ENCODE measurements at regions not wholly inside any gene's neighbourhood (a gene's known extent, or its start where the extent isn't known, plus 50 kb on each side); places are given as distances from the start of the nearest gene placed in this dataset.

DNA sequence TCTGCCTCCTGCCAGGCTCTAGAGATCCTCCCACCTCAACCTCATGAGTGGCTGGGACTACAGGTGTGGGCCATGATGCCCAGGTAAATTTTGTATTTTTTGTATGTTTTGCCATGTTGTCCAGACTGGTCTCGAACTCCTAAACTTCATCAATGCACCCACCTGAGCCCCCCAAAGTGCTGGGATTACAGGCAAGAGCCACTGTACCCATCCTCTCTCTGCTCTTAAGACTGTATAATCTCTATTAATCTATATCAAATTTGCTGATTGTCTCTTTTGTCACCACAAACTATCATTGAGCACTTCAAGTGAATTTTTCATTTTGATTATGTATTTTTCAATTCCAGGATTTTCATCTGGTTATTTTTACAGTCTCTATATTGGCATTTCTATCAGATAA is 440.3 kb downstream of the NOVA1 start:
- H3K9me3 Mint-ChIP-seq = peaks cover 29% of the 10 kb centered on the region
- H3K27me3 Mint-ChIP-seq = no peaks in the 10 kb centered on the region
- ATAC-seq (no peak), DNase-seq (no peak)
- H3K27ac Mint-ChIP-seq = no peak overlapping the region
- H3K4me3 Mint-ChIP-seq = no peak overlapping the region
- no peaks in the 10 kb centered on the region for H3K4me1 Mint-ChIP-seq
- H3K36me3 Mint-ChIP-seq (ENCODE audit: low read depth) = no peaks in the 10 kb centered on the region

DNA sequence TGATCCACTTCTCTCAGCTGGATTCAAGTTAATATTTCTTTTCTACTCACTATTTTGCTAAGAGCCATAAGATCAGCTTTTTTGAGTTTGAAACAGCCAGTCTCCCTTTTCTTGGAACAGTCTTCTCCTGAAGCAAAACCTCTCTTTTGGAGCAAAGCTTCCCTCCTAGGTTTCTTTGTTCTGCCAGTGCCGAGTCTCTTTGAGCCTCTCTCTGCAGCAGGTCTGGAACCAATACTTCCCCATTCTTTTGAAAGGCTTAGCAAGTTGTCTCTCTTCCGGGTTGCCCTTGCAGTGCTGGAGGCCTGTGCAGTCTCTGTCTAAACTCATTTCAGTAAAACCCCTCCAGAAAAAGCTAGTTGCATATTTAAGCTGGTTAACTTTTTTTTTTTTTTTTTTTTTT is 454.8 kb downstream of the NOVA1 start:
- no peak overlapping the region for H3K4me3 Mint-ChIP-seq

DNA sequence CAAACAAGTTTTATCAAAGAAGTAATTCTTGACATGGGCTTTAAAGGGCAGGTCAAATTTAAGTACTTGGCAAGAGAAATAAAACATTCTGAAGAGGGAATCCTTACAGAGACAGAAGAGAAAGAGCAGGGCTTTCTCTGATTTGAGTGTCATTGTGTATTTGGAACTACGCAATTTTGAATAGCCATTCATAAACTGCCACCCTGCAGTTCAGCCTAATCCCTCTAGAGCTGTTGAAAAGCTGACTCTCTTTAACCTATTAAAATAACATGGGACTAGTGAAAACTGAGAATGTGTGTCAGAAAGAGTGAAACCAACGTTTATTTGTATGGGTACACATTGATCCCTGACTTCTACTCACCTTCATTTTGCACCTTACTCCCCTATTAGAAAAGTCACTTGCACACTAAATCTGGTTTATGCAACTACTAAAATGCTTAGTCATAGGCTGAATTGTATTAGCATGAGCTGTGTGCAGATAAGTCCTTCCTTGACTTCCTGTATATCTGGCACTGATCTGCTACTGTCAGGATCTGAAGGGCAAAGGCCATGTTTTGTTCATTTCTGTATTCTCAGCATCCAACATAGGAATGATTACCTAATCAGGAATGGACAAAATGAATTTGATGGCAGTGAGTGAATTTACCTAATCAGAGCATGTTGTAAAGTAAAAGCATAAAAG is 458.9 kb downstream of the NOVA1 start:
- Mint-ChIP-seq H3K4me1 (no peaks in the 10 kb centered on the region), H3K4me3 (no peak overlapping the region), H3K36me3 (ENCODE audit: low read depth) (no peaks in the 10 kb centered on the region), H3K9me3 (peaks cover 14% of the 10 kb centered on the region), H3K27ac (no peak overlapping the region), H3K27me3 (no peaks in the 10 kb centered on the region)
- no peak for DNase-seq
- no peak for ATAC-seq

More for the DNA sequence above, 454.8 kb downstream of the NOVA1 start:
- Mint-ChIP-seq H3K9me3 (peaks cover 4% of the 10 kb centered on the region), H3K36me3 (ENCODE audit: low read depth) (no peaks in the 10 kb centered on the region), H3K27ac (no peak overlapping the region), H3K27me3 (no peaks in the 10 kb centered on the region), H3K4me1 (no peaks in the 10 kb centered on the region)
- DNase-seq (no peak), ATAC-seq (no peak)

DNA sequence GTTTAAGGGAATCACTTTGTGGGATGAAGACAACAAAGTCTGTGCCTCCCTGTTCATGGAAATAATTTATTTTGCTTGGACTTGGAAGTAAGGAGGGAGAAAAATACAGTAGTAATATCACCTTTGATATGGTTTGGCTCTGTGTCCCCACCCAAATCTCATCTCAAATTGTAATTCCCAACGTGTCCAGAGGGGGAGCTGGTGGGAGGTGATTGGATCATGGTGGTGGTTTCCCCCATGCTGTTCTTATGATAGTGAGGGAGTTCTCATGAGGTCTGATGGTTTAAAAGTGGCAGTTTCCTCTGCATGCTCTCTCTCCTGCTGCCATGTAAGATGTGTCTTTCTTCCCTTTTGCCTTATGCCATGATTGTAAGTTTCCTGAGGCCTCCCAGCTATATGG is 460.7 kb downstream of the NOVA1 start:
- H3K27ac Mint-ChIP-seq = no peak overlapping the region
- no peak overlapping the region for H3K4me3 Mint-ChIP-seq
- no peaks in the 10 kb centered on the region for H3K4me1 Mint-ChIP-seq
- H3K9me3 Mint-ChIP-seq = peaks cover 14% of the 10 kb centered on the region
- DNase-seq (no peak), ATAC-seq (no peak)
- no peaks in the 10 kb centered on the region for H3K36me3 Mint-ChIP-seq (ENCODE audit: low read depth)
- H3K27me3 Mint-ChIP-seq = no peaks in the 10 kb centered on the region

DNA sequence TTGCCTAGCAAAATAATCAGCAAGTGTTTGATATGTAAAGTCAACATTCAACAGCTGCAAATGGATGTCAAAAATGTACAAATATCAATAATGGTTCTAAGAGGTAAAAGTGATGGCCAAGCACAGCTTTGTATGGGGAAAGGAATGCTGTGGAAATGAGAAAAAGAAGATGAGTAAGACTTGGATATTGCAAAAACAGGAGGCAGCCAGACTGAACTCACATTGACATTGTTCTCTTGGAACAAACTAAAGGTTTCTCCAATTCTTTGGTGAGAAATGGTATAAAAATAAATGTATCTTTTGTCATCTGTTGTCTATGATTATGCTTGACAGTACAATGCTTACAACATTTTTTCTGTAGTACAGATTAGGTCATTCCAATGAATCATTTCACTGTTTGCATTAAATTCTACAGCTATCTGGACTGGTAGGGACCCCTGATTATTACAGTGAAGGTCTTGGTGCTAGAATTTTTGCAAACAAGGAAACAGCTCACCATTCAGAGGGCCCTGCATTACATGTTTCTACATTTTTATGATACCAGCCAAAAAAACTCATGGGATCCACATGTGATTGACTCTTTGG is 465.7 kb downstream of the NOVA1 start:
- Mint-ChIP-seq H3K27me3 (no peaks in the 10 kb centered on the region), H3K4me1 (no peaks in the 10 kb centered on the region), H3K4me3 (no peak overlapping the region), H3K27ac (no peak overlapping the region), H3K9me3 (peaks cover 7% of the 10 kb centered on the region), H3K36me3 (ENCODE audit: low read depth) (no peaks in the 10 kb centered on the region)
- no peak for DNase-seq
- no peak for ATAC-seq

DNA sequence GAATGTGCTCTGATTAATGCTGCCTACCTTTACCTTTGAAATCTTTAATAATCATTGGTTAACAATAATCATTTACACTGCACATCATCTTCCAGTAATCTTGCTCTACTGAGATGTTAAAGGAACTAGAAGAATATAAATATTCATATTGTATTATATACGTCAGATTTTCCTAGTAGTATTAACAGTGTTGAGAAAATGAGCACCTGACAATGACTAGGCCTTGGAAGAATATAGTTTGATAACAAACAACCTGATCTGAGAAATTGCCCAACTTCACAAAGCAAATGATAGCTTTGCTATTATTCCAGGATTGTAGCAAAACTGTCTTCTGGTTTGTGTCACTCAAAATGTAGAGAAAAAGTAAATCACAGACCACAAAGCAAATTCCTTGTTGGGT is 467.1 kb downstream of the NOVA1 start:
- peaks cover 6% of the 10 kb centered on the region for H3K9me3 Mint-ChIP-seq
- H3K27ac Mint-ChIP-seq = no peak overlapping the region
- ATAC-seq = no peak
- no peaks in the 10 kb centered on the region for H3K27me3 Mint-ChIP-seq
- no peaks in the 10 kb centered on the region for H3K4me1 Mint-ChIP-seq
- H3K4me3 Mint-ChIP-seq = no peak overlapping the region
- no peak for DNase-seq
- H3K36me3 Mint-ChIP-seq (ENCODE audit: low read depth) = no peaks in the 10 kb centered on the region

DNA sequence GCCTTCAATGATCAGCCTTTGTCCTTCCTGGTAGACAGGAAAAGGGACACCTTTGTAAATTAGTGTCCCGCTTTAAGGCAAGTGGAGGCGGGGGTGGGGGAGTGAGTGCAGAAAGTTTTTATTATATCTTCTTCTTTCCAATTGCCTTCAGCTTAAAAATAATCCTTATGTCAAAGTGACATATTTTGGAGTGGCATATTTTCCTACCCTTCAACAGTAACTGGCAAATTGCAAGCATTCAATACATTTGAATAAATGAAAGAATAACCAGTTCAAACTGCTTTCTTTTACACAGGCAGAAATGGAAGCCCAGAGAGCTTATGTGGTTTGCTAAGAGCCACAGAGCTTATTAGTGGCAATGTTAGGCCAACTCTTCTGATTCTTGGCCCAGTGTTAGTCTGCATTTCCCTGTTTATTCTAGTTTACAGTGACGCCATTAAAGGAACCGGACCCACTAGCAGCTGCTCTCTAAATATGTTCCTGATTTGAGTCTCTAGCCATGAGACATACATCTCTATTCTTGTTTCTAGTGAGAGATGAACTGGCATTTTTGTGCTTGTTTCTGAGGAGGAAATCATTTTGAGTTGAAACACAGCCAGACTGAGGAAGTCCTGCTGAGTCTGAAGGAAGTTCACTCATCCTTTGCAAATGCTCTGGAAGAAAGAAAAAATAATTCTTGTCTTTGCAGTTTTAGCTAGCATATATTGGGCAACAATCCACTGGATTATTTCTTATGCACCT is 468.7 kb downstream of the NOVA1 start:
- no peak for DNase-seq
- Mint-ChIP-seq H3K27me3 (no peaks in the 10 kb centered on the region), H3K4me1 (no peaks in the 10 kb centered on the region), H3K27ac (no peak overlapping the region), H3K36me3 (ENCODE audit: low read depth) (no peaks in the 10 kb centered on the region), H3K4me3 (no peak overlapping the region), H3K9me3 (peaks cover 6% of the 10 kb centered on the region)
- ATAC-seq = no peak

DNA sequence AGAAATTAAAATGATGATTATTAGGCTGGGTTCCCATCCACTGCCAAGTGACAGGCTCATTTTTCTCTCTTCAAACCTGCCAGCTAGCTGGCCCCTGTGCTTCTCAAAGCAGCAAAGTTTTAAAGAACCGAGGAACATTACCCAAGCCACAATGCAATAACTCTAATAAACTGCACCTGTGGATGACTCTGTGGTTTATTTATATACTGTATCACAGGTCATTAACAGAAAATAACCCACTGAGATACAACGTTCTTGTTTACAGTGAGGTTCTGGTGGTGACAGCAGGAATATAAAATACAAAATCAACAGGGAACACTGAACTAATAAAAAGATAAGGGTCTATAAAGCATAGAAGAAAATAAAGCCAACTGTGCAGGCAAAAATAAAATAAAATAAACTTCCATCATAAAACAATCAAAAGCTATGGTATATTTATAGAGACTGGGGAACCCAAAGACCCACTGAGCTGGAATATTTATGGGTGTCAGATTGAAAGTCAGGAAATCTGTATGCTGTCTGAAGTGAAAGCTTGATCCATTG is 472.9 kb downstream of the NOVA1 start:
- Mint-ChIP-seq H3K27me3 (no peaks in the 10 kb centered on the region), H3K36me3 (ENCODE audit: low read depth) (no peaks in the 10 kb centered on the region), H3K4me1 (no peaks in the 10 kb centered on the region), H3K4me3 (no peak overlapping the region), H3K9me3 (peaks cover 19% of the 10 kb centered on the region), H3K27ac (no peak overlapping the region)
- DNase-seq (no peak), ATAC-seq (no peak)

DNA sequence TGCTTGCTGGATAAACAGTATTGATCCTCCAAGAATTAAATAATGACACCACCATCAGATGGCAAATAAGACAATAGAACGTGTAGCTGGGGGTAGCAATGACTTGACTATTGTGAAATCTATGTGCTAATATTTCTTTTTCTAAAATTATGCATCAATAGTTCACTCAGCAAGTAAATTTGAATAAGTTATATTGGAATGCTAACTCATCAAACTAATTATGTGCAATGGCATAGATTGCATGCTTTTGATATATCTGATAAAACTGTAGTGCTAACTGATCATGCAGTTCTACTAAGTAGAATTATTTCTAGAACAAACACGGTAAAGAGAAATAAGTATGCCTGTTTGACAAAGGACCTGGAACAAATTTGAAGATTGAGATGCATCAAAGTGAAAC is 474.4 kb downstream of the NOVA1 start:
- H3K27ac Mint-ChIP-seq = no peak overlapping the region
- no peaks in the 10 kb centered on the region for H3K4me1 Mint-ChIP-seq
- no peaks in the 10 kb centered on the region for H3K27me3 Mint-ChIP-seq
- no peak for DNase-seq
- H3K9me3 Mint-ChIP-seq = peaks cover 19% of the 10 kb centered on the region
- H3K4me3 Mint-ChIP-seq = no peak overlapping the region
- H3K36me3 Mint-ChIP-seq (ENCODE audit: low read depth) = no peaks in the 10 kb centered on the region
- ATAC-seq = no peak

DNA sequence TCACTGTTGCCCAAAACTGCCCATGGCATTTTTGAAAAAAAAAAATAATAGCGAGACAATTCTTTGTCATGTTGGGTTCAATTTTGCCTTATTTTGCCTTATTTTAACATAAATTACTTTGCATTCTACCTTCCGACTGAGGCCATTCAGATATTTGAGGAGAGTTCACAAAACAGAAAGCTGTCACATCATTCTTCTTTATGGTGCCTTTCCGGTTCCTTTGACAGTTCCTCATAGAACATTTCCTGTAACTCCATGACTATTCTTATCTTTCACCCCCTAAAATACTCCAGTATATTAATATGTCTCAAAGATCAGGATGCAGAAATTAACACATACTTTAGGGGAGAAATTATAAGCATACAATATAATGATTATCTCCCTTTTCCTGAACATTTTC is 476.7 kb downstream of the NOVA1 start:
- H3K27me3 Mint-ChIP-seq = no peaks in the 10 kb centered on the region
- H3K9me3 Mint-ChIP-seq = peaks cover 21% of the 10 kb centered on the region
- DNase-seq (no peak), ATAC-seq (no peak)
- no peak overlapping the region for H3K4me3 Mint-ChIP-seq
- no peaks in the 10 kb centered on the region for H3K4me1 Mint-ChIP-seq
- no peaks in the 10 kb centered on the region for H3K36me3 Mint-ChIP-seq (ENCODE audit: low read depth)
- no peak overlapping the region for H3K27ac Mint-ChIP-seq

DNA sequence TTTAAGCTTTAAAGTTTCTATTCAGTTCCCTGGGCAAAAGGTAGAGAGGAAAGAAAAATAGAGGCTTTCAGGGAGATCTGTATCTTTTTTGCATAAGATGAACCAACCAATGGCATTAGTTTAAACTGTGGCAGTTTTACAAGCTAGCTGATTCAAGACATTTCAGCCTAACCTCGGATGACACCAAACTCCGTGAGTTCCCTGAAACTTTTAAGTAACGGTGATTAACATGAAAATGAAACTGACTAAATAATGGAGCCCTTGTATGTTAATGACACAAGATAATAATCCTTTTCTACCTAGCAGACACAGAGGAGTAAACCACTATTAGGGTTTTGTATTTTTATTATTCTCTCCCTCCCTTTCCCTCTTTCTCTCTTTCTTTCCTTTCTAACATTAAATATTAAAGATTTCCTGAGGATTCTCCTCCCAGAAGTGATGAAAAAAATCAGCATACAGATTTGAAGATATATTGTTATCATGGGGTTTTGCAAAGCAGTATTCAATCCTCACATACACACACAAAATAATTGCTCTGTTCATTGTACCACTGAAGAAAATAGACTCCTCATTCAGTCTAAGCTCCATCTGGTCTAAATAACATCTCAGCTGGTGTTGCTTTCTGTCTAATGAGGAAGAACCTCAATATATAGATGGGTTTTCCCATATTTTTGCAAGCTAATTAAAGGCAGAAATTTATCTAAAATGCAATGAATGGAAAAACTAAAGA is 483.8 kb downstream of the NOVA1 start:
- ATAC-seq = no peak
- Mint-ChIP-seq H3K27ac (no peak overlapping the region), H3K27me3 (no peaks in the 10 kb centered on the region), H3K36me3 (ENCODE audit: low read depth) (no peaks in the 10 kb centered on the region), H3K9me3 (peaks cover 8% of the 10 kb centered on the region), H3K4me1 (no peaks in the 10 kb centered on the region), H3K4me3 (no peak overlapping the region)
- DNase-seq = no peak

DNA sequence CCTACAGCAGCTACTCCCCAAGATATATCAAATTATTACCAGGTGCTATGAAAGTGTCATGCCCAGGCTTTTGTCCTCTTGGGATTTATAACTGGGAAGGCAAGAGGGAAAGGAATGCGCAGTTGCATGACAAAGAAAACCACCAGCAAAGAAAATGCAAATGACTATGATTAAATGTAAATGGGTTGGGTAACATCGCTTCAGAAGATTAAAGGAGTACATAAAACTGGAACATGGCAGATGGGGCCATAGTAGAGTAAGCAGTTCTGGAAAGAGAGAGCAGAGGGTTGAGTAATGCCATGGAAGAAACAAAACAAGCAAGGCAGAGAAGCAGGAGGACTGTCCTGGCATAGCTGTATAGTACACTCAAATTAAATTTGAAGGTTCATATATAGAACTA is 493.1 kb downstream of the NOVA1 start:
- Mint-ChIP-seq H3K27me3 (no peaks in the 10 kb centered on the region), H3K4me3 (no peak overlapping the region), H3K36me3 (ENCODE audit: low read depth) (peaks cover 1% of the 10 kb centered on the region), H3K27ac (no peak overlapping the region), H3K9me3 (peaks cover 25% of the 10 kb centered on the region), H3K4me1 (no peaks in the 10 kb centered on the region)
- DNase-seq (no peak), ATAC-seq (no peak)

DNA sequence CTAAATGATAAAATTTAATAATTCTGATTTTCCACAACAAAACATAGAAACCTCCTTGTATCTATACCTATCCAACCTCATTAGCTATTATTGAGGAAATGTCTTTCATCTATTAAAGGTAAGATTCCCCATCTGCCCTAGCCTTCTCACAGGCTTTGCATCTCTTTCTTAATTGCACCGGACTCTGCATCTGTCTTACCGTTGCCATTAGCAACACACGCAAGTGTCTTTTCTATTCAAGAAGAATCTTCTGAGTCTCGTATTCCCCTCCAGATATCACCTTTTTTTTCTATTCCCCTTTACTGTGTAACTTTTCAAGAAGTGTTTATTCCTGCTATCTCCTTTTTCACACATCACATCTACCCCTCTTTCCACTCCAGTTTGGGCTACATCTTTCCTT is 500.0 kb downstream of the NOVA1 start:
- ATAC-seq = no peak
- no peaks in the 10 kb centered on the region for H3K4me1 Mint-ChIP-seq
- H3K9me3 Mint-ChIP-seq = peaks cover 17% of the 10 kb centered on the region
- no peaks in the 10 kb centered on the region for H3K36me3 Mint-ChIP-seq (ENCODE audit: low read depth)
- H3K4me3 Mint-ChIP-seq = no peak overlapping the region
- H3K27me3 Mint-ChIP-seq = no peaks in the 10 kb centered on the region
- DNase-seq = no peak
- H3K27ac Mint-ChIP-seq = no peak overlapping the region

DNA sequence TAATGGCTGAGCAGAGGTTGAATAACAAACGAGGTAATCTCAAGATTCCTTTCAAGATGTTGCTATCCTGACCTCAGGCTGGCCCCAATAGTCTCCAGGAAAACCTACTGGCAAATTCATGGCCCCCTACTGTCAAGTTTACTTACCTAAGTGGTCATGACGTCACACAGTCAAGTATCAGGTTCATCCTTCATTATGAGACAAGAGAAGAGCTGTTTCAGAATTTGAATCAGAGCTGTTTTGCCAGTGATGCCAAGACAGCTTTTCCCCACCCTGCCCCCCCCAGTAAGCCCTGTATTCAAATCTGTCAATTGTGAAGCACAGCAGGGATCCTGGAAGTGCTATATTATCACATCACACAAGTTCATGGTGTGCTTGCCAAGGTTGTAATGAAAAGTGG is 509.6 kb downstream of the NOVA1 start:
- DNase-seq (no peak), ATAC-seq (no peak)
- no peaks in the 10 kb centered on the region for H3K4me1 Mint-ChIP-seq
- peaks cover 17% of the 10 kb centered on the region for H3K9me3 Mint-ChIP-seq
- H3K27ac Mint-ChIP-seq = no peak overlapping the region
- no peaks in the 10 kb centered on the region for H3K36me3 Mint-ChIP-seq (ENCODE audit: low read depth)
- H3K27me3 Mint-ChIP-seq = no peaks in the 10 kb centered on the region
- H3K4me3 Mint-ChIP-seq = no peak overlapping the region

Data from activated naive CD8-positive, alpha-beta T cell treated with anti-CD3 and anti-CD28 coated beads, Interleukin-2, amount 50 U/mL, for 24 hours (primary cell).